ENCODE measurements at regions not wholly inside any gene's neighbourhood (a gene's known extent, or its start where the extent isn't known, plus 50 kb on each side); places are given as distances from the start of the nearest gene placed in this dataset.

- no peak for TF ChIP-seq CTCF (conservative IDR thresholded peaks at IDR 0.05; ENCODE audit: low read depth in 2 of 2)
- TF ChIP-seq REST (IDR thresholded peaks at IDR 0.05; ENCODE audit: unreplicated experiment): no peak
- TF ChIP-seq EZH2phosphoT487 (IDR thresholded peaks at IDR 0.05; ENCODE audit: unreplicated experiment): no peak
- no peak for TF ChIP-seq EZH2 (IDR thresholded peaks at IDR 0.05; ENCODE audit: low read depth, unreplicated experiment)
- TF ChIP-seq POLR2AphosphoS5 (IDR thresholded peaks at IDR 0.05; ENCODE audit: low read depth): no peak
- no peak for TF ChIP-seq ZNF331 (CRISPR knock-in tag; IDR thresholded peaks at IDR 0.05; ENCODE audit: low read depth)
- TF ChIP-seq JUNB (IDR thresholded peaks at IDR 0.05; ENCODE audit: unreplicated experiment): no peak
- TF ChIP-seq CREB1 (CRISPR knock-in tag; IDR thresholded peaks at IDR 0.05; ENCODE audit: low read depth): no peak
- no peak for TF ChIP-seq STAT1 (IDR thresholded peaks at IDR 0.05; ENCODE audit: unreplicated experiment)
- no peak for TF ChIP-seq ETS1 (IDR thresholded peaks at IDR 0.05)
- no peak for TF ChIP-seq ZNF462 (CRISPR knock-in tag; IDR thresholded peaks at IDR 0.05)
- no peak for TF ChIP-seq NANOG (IDR thresholded peaks at IDR 0.05; ENCODE audit: borderline replicate concordance)
- TF ChIP-seq ZNF114 (CRISPR knock-in tag; IDR thresholded peaks at IDR 0.05): no peak
These were observed 115.4 kb upstream of the GBE1 start for GRCh38 chr3:81876826-81877225.
